ENCODE measurements at regions not wholly inside any gene's neighbourhood (a gene's known extent, or its start where the extent isn't known, plus 50 kb on each side); places are given as distances from the start of the nearest gene placed in this dataset.
"Not testable (repeated sequence)": the region's sequence is repeated elsewhere in the genome, so short reads cannot be mapped to it uniquely, and the experiment has no call there.

DNA sequence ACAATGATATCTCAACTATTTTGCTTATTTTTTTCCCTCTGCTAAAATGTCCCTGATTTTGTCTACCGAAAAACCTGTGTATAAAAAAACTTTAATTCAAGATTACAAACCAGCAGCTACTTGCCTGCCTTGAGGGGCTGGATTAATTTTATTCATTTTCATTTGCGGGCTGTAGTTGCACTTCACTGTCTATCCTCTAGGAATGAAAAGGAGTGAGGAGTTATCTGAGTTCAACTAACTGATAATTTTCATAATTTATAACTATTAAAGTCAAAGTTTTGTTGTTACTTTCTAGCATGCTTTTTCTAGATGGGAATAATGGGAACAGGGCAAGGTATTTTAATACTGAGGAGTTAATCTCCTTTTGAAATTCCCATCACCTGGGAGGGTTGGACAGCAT is 50.3 kb upstream of the AGTPBP1 start:
- DNase-seq = not testable (repeated sequence)

GRCh38 chr9:85802978-85803695 is 61.4 kb upstream of the AGTPBP1 start:
- not testable (repeated sequence) for DNase-seq

DNA sequence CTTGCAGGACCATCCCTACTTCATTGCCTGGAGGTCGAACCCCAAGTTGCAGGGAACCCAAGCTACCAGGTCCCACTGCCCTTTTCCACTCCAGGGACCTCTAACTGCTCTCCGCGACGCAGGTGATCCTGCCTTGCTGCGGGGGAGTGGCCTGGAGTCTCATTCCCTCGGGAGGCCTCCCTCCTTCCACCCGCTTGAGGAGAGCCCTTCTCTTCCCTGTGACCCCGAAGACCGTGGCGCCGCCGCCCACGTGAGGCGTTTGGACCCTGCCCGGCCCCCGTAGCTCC is 63.0 kb upstream of the AGTPBP1 start:
- DNase-seq = not testable (repeated sequence)

- peak; percentile 54 for DNase-seq
These were observed 63.6 kb upstream of the AGTPBP1 start for GRCh38 chr9:85805134-85806005.

DNA sequence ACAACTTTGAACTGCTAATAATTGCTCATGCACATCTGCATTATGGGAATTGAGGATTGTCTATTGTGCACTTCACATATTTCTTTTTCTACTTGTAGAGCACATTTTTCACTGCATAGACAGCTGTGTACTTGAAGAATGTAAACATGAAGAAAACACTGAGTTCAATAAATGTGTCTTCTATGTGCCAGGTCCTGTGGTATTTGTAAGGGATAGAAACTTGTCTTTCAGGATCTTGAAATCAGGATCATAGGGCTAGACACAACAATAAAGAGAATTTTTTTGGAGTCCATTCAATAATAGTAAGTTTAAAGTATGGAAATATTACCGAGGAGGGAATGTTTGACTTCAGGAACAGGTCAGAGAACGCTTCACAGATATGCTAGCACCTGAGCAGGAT is 66.6 kb upstream of the AGTPBP1 start:
- not testable (repeated sequence) for DNase-seq

DNA sequence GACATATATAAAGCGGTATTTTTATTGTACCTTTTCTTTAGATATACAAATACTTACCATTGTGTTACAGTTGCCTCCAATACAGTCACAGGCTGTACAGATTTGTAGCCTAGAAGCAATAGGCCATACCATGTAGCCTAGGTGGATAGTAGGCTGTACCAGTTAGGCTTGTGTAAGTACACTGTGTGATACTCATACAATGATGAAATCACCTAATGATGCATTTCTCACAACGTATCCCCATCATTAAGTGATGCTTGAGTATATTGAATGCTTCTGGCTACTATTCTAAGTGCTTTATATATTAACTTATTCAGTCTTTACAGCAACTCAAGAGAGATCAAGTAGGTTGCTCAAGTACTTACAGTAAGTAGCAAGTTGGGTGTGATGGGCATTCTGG is 71.6 kb upstream of the AGTPBP1 start:
- DNase-seq = not testable (repeated sequence)

GRCh38 chr9:85814800-85815199 is 73.0 kb upstream of the AGTPBP1 start:
- DNase-seq = not testable (repeated sequence)

DNA sequence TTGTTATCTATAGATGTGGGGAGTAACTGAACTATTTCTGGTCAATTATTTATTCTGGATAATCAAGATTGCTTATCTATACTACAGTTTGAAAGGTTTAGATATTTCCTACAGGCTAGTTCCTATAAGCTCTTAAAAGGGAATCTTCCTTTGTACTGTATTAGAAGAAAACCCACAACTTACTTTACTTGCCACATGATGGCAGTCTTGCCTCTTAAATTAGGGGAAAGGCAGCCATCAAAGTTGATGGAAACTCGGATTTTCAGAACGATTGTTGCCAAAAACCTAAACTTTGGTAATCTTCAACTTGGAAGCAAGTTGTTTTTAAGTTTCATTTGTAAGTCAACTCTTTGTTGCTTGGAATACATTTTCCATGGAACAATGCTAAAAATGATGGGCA is 77.2 kb upstream of the AGTPBP1 start:
- DNase-seq = peak; percentile 29

GRCh38 chr9:85820598-85820997 is 78.8 kb upstream of the AGTPBP1 start:
- DNase-seq = not testable (repeated sequence)

DNA sequence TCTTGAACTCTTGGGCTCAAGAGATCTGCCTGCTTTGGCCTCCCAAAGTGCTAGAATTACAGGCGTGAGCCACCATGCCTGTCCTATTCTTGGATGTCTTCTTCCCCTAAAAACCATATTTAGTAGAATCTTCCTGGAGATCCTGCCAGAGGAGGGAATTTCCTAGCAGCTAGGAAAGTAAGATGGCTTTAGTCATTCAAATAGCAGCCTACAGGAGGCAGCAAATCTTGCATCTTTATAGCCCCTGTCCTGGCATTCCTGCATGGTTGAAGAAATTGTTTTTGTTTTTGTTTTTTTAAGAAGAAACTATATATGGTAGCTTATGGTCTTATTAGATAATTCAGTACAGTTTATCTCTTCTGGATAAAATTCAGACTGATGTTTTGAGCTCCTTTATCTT is 83.2 kb upstream of the AGTPBP1 start:
- peak; percentile 3 for DNase-seq

- not testable (repeated sequence) for DNase-seq
These were observed 92.8 kb upstream of the AGTPBP1 start for GRCh38 chr9:85834591-85834990.

DNA sequence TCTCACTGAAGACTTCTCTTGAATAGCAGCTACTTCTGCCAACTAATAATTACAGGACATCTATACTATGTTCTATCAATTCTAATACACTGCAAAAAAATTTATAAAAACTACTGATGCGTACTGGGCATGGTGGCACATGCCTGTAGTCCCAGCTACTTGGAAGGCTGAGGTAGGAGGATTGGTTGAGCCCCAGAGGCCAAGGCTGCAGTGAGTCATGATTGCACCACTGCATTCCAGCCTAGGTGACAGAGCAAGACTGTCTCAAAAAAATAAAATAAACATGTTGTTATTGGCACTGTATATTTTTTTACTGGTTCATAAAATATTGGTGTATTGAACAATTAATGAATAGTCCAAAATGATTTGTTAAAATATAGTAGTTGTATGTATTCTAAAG is 97.0 kb upstream of the NAA35 start:
- peak; percentile 27 for DNase-seq

DNA sequence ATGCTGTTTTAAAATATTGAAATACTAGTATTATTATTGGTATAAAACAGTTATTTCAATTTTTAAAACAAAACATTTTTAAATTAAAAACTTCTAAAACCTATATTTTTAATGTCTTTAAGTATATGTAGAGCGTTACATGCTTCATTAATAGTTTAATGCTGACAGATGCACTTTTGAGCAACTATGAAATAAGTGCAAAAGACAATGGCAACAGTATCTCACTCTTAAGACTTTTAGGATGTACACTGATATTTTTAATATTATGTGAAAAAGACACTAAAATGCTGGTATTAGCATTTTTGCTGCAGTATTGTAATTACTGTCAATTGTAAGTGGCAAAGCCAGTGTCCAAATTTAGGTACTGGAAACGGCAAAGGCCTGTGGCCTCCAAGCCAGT is 93.2 kb upstream of the NAA35 start:
- not testable (repeated sequence) for DNase-seq

- no peak for DNase-seq
These were observed 82.7 kb upstream of the NAA35 start for GRCh38 chr9:85858056-85858750.

DNA sequence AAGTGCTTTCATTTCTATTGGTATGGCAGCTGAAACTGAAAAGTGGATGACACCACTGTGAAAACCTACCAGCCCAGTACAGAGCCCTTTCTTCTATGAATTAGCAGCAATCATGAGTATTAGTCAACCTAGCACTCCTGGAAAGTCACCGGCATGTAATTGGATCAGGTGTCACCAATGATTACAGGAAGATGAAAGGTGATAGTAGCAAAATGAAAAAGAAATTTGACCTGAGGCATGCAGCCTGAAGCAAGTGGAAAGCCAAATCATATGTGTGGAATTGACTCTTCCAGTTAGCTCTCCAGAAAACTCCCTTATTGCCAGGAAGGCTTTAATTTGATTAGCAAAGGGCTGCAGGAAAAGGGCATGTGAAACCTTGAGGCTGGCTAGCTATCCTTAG is 81.2 kb upstream of the NAA35 start:
- no peak for DNase-seq

GRCh38 chr9:85861882-85862281 is 79.1 kb upstream of the NAA35 start:
- DNase-seq = not testable (repeated sequence)

DNA sequence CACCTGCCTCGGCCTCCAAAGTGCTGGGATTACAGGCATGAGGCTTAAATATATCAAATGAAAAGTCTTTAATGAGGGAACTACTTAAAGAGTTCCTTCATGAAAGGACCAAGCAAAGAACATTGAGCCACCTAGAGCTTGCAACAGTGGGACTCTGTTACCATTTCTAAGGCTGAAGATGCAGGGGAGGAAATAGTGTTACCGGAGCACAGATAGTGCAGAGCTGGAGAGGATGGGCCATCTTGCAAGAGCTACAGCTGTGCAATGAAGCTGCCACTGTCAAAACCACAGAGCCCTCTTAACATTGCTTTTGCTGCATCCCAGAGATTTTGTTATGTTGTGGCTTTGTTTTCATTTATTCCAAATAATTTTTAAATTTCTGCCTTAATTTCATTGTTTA is 77.1 kb upstream of the NAA35 start:
- no peak for DNase-seq

GRCh38 chr9:85871008-85871407 is 69.9 kb upstream of the NAA35 start:
- DNase-seq = no peak

- not testable (repeated sequence) for DNase-seq
These were observed 69.3 kb upstream of the NAA35 start for GRCh38 chr9:85871683-85872082.

- no peak for DNase-seq
These were observed 68.5 kb upstream of the NAA35 start for GRCh38 chr9:85872463-85872862.

DNA sequence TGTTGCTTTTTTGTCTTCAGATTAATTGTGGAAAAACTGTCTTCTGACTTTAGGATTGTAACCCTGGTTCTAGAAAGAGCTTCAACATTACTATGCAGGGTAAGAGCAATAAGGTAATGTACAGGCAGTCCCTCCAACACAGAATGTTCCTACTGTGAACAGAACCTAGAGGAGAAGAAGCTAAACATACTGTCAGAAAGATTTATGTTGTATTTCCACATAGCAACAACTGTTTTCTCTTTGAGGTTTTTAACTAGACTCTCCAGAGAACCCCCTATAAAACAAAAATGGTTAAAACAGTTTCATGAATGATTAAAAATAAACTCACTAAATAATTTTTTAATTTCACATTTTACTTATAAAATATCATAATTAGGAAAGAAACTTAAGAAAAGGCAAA is 64.3 kb upstream of the NAA35 start:
- no peak for DNase-seq

DNA sequence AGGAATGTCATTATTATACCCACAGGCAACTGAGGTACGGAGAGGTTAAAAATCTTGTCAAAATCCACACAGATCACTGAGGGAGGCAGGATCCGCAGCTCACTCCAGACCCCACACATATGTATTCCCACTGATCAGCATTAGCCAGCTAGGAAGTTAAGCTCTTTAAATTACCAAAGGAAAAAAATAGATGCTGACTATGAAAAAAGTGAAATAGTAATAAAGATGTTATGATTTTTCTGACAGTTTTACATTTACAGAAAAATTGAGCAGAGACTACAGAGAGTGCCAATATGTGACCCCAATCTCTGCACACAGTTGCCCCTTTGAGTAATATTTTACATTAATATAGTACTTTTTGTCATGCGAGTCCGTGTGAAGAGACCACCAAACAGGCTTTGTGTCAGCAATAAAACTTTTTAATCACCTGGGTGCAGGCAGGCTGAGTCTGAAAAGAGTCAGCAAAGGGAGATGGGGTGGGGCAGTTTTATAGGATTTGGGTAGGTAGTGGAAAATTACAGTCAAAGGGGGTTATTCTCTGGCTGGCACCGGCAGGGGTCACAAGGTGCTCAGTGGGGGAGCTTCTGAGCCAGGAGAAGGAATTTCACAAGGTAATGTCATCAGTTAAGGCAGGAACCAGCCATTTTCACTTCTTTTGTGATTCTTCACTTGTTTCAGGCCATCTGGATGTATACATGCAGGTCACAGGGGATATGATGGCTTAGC is 61.9 kb upstream of the NAA35 start:
- not testable (repeated sequence) for DNase-seq

- not testable (repeated sequence) for DNase-seq
These were observed 60.4 kb upstream of the NAA35 start for GRCh38 chr9:85880507-85880906.
